WTC11 (cell line): ENCODE measurements at regions not wholly inside any gene's neighbourhood (a gene's known extent, or its start where the extent isn't known, plus 50 kb on each side); places are given as distances from the start of the nearest gene placed in this dataset.

Experiments used
- CTCF ChIP-seq: fragments of 200-600 bp; IDR thresholded peaks from 2 replicates; pipeline ENCODE4 v1.8.0; 2022; ENCODE audit warnings: antibody characterized with exemption
- ESRRA ChIP-seq: sonication (generic); formaldehyde crosslinking; IDR thresholded peaks from 2 replicates; pipeline ENCODE4 v1.8.1; 2022; ENCODE audit warnings: mild to moderate bottlenecking, missing genetic modification reagents, borderline replicate concordance
- IRF2 ChIP-seq: sonication (generic); formaldehyde crosslinking; IDR thresholded peaks from 2 replicates; pipeline ENCODE4 v1.8.0; 2022; ENCODE audit warnings: low read depth, missing genetic modification reagents, borderline replicate concordance
- TEAD4 ChIP-seq: sonication (generic); formaldehyde crosslinking; IDR thresholded peaks from 2 replicates; pipeline ENCODE4 v1.8.0; 2022; ENCODE audit warnings: mild to moderate bottlenecking, missing genetic modification reagents
- USF2 ChIP-seq: sonication (generic); formaldehyde crosslinking; IDR thresholded peaks from 2 replicates; pipeline ENCODE4 v1.8.1; 2023; ENCODE audit warnings: mild to moderate bottlenecking, missing genetic modification reagents, moderate library complexity
- ZNF512 ChIP-seq: sonication (generic); formaldehyde crosslinking; IDR thresholded peaks from 2 replicates; pipeline ENCODE4 v1.8.1; 2022; ENCODE audit warnings: missing genetic modification reagents, borderline replicate concordance

GRCh38 chr7:152541892-152542291 is 106.1 kb upstream of the KMT2C start:
- TF ChIP-seq IRF2 (CRISPR knock-in tag) (no peak), ZNF512 (no peak), ESRRA (CRISPR knock-in tag) (no peak), TEAD4 (CRISPR knock-in tag) (no peak), CTCF (no peak), USF2 (CRISPR knock-in tag) (no peak)
